ENCODE measurements at regions not wholly inside any gene's neighbourhood (a gene's known extent, or its start where the extent isn't known, plus 50 kb on each side); places are given as distances from the start of the nearest gene placed in this dataset.

GRCh38 chr4:137597752-137598430 lies 65.6 kb upstream of the PCDH18 start (continued):
- TF ChIP-seq, protein P1, sequence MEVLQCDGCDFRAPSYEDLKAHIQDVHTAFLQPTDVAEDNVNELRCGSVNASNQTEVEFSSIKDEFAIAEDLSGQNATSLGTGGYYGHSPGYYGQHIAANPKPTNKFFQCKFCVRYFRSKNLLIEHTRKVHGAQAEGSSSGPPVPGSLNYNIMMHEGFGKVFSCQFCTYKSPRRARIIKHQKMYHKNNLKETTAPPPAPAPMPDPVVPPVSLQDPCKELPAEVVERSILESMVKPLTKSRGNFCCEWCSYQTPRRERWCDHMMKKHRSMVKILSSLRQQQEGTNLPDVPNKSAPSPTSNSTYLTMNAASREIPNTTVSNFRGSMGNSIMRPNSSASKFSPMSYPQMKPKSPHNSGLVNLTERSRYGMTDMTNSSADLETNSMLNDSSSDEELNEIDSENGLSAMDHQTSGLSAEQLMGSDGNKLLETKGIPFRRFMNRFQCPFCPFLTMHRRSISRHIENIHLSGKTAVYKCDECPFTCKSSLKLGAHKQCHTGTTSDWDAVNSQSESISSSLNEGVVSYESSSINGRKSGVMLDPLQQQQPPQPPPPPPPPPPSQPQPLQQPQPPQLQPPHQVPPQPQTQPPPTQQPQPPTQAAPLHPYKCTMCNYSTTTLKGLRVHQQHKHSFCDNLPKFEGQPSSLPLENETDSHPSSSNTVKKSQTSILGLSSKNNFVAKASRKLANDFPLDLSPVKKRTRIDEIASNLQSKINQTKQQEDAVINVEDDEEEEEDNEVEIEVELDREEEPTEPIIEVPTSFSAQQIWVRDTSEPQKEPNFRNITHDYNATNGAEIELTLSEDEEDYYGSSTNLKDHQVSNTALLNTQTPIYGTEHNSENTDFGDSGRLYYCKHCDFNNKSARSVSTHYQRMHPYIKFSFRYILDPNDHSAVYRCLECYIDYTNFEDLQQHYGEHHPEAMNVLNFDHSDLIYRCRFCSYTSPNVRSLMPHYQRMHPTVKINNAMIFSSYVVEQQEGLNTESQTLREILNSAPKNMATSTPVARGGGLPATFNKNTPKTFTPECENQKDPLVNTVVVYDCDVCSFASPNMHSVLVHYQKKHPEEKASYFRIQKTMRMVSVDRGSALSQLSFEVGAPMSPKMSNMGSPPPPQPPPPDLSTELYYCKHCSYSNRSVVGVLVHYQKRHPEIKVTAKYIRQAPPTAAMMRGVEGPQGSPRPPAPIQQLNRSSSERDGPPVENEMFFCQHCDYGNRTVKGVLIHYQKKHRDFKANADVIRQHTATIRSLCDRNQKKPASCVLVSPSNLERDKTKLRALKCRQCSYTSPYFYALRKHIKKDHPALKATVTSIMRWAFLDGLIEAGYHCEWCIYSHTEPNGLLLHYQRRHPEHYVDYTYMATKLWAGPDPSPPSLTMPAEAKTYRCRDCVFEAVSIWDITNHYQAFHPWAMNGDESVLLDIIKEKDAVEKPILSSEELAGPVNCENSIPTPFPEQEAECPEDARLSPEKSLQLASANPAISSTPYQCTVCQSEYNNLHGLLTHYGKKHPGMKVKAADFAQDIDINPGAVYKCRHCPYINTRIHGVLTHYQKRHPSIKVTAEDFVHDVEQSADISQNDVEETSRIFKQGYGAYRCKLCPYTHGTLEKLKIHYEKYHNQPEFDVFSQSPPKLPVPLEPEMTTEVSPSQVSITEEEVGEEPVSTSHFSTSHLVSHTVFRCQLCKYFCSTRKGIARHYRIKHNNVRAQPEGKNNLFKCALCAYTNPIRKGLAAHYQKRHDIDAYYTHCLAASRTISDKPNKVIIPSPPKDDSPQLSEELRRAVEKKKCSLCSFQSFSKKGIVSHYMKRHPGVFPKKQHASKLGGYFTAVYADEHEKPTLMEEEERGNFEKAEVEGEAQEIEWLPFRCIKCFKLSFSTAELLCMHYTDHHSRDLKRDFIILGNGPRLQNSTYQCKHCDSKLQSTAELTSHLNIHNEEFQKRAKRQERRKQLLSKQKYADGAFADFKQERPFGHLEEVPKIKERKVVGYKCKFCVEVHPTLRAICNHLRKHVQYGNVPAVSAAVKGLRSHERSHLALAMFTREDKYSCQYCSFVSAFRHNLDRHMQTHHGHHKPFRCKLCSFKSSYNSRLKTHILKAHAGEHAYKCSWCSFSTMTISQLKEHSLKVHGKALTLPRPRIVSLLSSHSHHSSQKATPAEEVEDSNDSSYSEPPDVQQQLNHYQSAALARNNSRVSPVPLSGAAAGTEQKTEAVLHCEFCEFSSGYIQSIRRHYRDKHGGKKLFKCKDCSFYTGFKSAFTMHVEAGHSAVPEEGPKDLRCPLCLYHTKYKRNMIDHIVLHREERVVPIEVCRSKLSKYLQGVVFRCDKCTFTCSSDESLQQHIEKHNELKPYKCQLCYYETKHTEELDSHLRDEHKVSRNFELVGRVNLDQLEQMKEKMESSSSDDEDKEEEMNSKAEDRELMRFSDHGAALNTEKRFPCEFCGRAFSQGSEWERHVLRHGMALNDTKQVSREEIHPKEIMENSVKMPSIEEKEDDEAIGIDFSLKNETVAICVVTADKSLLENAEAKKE (CRISPR knock-in tag; IDR thresholded peaks at IDR 0.05) = no peak
- TF ChIP-seq EZH2 (IDR thresholded peaks at IDR 0.05; ENCODE audit: low read depth, unreplicated experiment) (no peak), STAT1 (IDR thresholded peaks at IDR 0.05; ENCODE audit: unreplicated experiment) (no peak), ZNF331 (CRISPR knock-in tag; IDR thresholded peaks at IDR 0.05; ENCODE audit: low read depth) (no peak)
- TF ChIP-seq, protein P2, sequence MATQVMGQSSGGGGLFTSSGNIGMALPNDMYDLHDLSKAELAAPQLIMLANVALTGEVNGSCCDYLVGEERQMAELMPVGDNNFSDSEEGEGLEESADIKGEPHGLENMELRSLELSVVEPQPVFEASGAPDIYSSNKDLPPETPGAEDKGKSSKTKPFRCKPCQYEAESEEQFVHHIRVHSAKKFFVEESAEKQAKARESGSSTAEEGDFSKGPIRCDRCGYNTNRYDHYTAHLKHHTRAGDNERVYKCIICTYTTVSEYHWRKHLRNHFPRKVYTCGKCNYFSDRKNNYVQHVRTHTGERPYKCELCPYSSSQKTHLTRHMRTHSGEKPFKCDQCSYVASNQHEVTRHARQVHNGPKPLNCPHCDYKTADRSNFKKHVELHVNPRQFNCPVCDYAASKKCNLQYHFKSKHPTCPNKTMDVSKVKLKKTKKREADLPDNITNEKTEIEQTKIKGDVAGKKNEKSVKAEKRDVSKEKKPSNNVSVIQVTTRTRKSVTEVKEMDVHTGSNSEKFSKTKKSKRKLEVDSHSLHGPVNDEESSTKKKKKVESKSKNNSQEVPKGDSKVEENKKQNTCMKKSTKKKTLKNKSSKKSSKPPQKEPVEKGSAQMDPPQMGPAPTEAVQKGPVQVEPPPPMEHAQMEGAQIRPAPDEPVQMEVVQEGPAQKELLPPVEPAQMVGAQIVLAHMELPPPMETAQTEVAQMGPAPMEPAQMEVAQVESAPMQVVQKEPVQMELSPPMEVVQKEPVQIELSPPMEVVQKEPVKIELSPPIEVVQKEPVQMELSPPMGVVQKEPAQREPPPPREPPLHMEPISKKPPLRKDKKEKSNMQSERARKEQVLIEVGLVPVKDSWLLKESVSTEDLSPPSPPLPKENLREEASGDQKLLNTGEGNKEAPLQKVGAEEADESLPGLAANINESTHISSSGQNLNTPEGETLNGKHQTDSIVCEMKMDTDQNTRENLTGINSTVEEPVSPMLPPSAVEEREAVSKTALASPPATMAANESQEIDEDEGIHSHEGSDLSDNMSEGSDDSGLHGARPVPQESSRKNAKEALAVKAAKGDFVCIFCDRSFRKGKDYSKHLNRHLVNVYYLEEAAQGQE (IDR thresholded peaks at IDR 0.05; ENCODE audit: unreplicated experiment) = no peak
